ENCODE measurements at regions not wholly inside any gene's neighbourhood (a gene's known extent, or its start where the extent isn't known, plus 50 kb on each side); places are given as distances from the start of the nearest gene placed in this dataset.
A peak's percentile ranks its signal among the peaks of the same experiment; 100 is the strongest.

DNA sequence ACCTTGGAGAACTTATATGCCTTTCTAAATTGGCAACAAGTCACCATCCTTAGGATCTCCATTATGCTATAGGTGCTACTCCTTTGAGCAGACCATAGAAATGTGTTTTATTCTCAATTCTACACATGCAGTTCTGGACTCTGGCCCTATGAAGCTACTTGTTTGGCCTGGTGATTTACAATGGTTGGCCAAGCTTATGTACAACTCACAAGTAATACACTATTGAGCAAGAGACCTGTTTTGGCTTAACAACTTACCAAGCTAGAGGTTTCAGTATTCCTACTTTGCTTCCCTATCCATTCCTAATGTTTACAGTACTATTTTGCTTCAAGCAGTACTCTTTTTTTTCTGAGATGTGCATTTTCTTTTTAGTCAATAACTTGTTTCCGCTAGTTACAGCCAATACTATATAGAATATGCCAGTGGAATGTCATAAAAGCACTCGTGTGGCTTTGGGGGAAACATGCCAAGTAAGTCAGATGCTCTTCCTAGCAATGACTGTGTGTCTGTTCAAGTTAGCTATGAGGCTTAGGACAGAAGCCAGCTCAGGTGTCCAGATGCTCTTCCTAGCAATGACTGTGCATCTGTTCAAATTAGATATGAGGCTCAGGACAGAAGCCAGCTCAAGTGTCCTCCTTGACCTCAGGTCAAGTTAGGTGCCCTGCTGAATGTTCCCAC is 174.9 kb upstream of the SEMA6D start:
- Mint-ChIP-seq H3K9me3 (peaks cover 12% of the 10 kb centered on the region), H3K4me3 (no peak overlapping the region), H3K4me1 (ENCODE audit: low read depth in 2 of 2) (peaks cover 0 to 4% of the 10 kb centered on the region in 2 donors), H3K27ac (no peak overlapping the region), H3K36me3 (no peaks in the 10 kb centered on the region), H3K27me3 (peaks cover 0 to 9% of the 10 kb centered on the region in 2 donors)
- DNase-seq (ENCODE audit: low spot score): no peak
- ATAC-seq: no peak

DNA sequence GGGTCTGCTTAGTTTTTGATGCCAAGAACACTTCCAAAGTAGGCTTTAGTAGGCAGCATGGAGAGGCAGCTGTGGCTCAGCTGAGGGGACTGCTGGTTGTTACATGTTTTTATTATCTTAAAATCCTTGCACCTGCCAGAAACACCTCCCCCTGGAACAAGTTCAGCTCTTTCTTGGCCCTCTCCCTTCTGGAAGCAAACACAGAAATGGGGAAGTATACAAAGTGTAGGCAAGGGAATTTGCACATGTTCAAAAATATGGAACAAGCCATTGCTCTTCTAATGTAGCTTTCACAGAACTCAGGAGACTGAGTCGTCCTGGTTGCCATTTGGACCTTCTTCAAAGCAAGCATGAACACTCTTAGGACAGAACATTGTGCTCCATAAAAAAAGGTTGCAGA is 169.1 kb upstream of the SEMA6D start:
- no peak for ATAC-seq

DNA sequence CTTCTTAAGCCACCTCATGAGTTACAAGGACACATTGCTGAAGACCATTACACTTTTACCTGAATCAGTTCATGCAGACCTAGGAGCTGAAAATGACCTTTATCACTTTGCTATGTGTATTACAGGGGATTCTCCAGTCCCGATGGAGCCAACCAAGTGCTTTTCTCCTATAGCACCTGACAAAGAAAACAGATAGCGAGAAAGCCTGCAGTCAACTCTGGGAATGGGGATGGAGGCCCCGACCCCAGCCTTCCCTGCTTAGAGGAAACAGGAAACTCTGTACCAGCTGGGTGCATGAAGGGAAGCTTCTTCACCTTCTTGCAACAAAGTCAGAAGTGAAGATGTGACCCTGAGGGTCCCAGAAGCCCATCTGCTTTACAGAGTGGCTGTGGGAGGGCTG is 168.3 kb upstream of the SEMA6D start:
- Mint-ChIP-seq H3K4me1 (ENCODE audit: low read depth in 2 of 2) (peaks cover 0 to 8% of the 10 kb centered on the region in 2 donors), H3K36me3 (no peaks in the 10 kb centered on the region), H3K27me3 (no peaks in the 10 kb centered on the region), H3K9me3 (peaks cover 3% of the 10 kb centered on the region), H3K27ac (no peak overlapping the region), H3K4me3 (no peak overlapping the region)
- ATAC-seq (no peak), DNase-seq (ENCODE audit: low spot score) (no peak)

More for the DNA sequence above, 169.1 kb upstream of the SEMA6D start:
- DNase-seq (ENCODE audit: low spot score): no peak
- H3K4me3 Mint-ChIP-seq: no peak overlapping the region
- no peak overlapping the region for H3K27ac Mint-ChIP-seq
- no peaks in the 10 kb centered on the region for H3K36me3 Mint-ChIP-seq
- H3K4me1 Mint-ChIP-seq (ENCODE audit: low read depth in 2 of 2): peaks cover 0 to 8% of the 10 kb centered on the region in 2 donors
- H3K9me3 Mint-ChIP-seq: peaks cover 5% of the 10 kb centered on the region
- H3K27me3 Mint-ChIP-seq: no peaks in the 10 kb centered on the region

DNA sequence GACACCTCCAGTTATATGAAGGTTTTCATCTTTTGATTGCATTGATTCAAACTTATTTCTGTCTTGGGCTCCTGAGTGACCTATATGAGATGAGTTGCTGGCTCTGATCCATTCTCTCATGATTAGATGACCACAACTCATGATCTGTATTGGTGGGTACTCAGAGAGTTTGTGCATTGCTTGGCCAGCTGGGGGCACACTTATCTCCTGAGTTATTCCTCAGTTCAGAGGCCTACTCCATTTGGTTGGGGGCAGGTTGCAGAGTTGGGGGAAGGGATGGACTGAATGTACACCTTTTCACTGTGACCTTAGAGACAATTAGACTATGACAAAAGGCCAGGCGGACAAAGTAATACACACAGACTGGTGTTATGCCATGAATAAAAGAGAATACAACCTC is 166.2 kb upstream of the SEMA6D start:
- Mint-ChIP-seq H3K9me3 (no peaks in the 10 kb centered on the region), H3K27me3 (no peaks in the 10 kb centered on the region), H3K4me1 (ENCODE audit: low read depth in 2 of 2) (peaks cover 0 to 8% of the 10 kb centered on the region in 2 donors), H3K4me3 (no peak overlapping the region), H3K27ac (no peak overlapping the region), H3K36me3 (no peaks in the 10 kb centered on the region)
- ATAC-seq (no peak), DNase-seq (ENCODE audit: low spot score) (no peak)

DNA sequence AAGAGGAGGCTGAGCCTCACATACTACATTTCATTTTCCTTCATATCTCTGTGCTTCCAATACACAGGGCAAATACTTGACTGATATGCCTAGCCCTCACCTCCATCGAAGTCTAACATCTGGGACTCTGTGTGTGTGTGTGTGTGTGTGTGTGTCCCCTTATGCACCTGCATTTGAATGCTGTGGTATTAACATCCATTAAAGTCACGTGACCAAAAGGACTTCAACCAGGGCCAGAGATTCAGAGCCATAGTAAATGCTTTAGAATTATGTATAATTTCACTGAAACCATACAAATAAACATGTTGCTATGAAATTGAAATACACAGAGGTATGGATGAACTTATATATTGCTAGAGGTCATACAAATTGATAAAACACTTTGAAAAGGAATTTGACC is 165.8 kb upstream of the SEMA6D start:
- H3K9me3 Mint-ChIP-seq: no peaks in the 10 kb centered on the region
- no peak overlapping the region for H3K4me3 Mint-ChIP-seq
- H3K4me1 Mint-ChIP-seq (ENCODE audit: low read depth in 2 of 2): peaks cover 0 to 8% of the 10 kb centered on the region in 2 donors
- ATAC-seq: no peak
- H3K27me3 Mint-ChIP-seq: no peaks in the 10 kb centered on the region
- H3K27ac Mint-ChIP-seq: no peak overlapping the region
- no peak for DNase-seq (ENCODE audit: low spot score)
- H3K36me3 Mint-ChIP-seq: no peaks in the 10 kb centered on the region

DNA sequence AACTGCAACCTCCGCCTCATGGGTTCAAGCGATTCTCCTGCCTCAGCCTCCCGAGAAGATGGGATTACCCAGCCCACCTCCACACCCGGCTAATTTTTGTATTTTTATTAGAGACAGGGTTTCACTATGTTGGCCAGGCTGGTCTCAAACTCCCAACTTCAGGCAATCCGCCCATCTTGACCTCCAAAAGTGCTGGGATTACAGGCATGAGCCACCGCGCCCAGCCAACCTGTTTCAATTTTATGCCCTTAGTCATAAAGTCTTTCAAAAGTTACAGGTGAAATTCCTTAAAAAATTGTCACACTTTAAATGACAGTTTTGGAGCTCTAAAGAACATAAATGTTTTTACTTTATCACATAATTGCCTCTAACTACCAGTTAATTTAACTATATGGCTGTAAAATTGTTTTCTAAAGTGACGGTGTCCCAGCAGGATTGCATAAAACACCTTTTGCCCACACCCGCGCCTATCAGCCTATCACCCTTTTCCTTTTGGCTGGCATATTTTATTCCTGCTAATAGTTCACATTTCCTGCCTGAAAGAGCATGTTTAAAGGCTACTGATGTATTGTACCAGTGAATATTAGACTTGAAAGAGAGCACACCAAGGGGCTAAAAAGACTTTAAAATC is 164.2 kb upstream of the SEMA6D start:
- no peak for DNase-seq (ENCODE audit: low spot score)
- Mint-ChIP-seq H3K9me3 (peaks cover under 1% of the 10 kb centered on the region), H3K27me3 (no peaks in the 10 kb centered on the region), H3K27ac (no peak overlapping the region), H3K4me3 (no peak overlapping the region), H3K36me3 (no peaks in the 10 kb centered on the region), H3K4me1 (ENCODE audit: low read depth in 2 of 2) (no peaks in the 10 kb centered on the region)
- no peak for ATAC-seq

DNA sequence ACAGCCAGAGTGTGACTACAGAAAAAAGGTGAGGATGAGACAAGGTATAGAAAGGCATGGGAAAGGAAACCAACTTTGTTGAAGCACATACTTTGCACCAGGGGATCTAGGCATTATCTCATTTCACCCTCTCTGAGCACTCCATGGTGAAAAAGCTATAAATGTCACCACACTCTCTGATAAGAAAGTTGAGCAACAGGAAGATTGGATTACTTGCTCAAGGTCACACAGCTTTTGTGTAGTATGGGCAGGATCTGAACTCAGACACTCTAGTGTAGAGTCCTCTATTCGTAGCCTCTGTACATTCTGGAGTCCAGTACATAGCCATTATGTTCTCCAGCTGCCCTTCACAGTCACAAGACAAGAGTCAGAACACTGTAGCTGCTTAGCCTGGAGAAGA is 163.4 kb upstream of the SEMA6D start:
- peak in 1 of 2 donors; percentile 43 for ATAC-seq
- Mint-ChIP-seq H3K27ac (no peak overlapping the region), H3K4me1 (ENCODE audit: low read depth in 2 of 2) (no peaks in the 10 kb centered on the region), H3K36me3 (peaks cover 6% of the 10 kb centered on the region), H3K27me3 (no peaks in the 10 kb centered on the region), H3K4me3 (no peak overlapping the region), H3K9me3 (peaks cover 6% of the 10 kb centered on the region)
- no peak for DNase-seq (ENCODE audit: low spot score)

DNA sequence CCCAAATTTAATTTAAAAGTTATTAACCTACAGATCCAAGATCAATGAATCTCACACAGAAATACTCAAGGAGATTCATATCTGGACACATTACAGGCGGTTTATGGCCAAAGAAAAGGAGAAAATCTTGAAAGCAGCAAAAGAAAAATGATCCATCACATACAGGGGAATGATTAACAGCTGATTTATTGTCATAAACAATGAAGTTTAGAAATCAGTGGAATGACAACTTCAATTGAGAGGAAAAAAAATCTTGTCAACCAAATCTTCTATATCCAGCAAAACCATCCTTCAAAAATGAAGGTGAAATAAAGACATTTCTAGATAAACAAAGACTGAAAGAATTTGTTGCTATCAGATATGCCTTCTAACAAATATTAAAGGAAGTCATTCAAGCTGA is 156.2 kb upstream of the SEMA6D start:
- peaks cover 7% of the 10 kb centered on the region for H3K36me3 Mint-ChIP-seq
- H3K27me3 Mint-ChIP-seq: peaks cover 0 to 3% of the 10 kb centered on the region in 2 donors
- no peaks in the 10 kb centered on the region for H3K4me1 Mint-ChIP-seq (ENCODE audit: low read depth in 2 of 2)
- H3K9me3 Mint-ChIP-seq: peaks cover 19% of the 10 kb centered on the region
- ATAC-seq (no peak), DNase-seq (ENCODE audit: low spot score) (no peak)
- H3K4me3 Mint-ChIP-seq: no peak overlapping the region
- H3K27ac Mint-ChIP-seq: no peak overlapping the region

DNA sequence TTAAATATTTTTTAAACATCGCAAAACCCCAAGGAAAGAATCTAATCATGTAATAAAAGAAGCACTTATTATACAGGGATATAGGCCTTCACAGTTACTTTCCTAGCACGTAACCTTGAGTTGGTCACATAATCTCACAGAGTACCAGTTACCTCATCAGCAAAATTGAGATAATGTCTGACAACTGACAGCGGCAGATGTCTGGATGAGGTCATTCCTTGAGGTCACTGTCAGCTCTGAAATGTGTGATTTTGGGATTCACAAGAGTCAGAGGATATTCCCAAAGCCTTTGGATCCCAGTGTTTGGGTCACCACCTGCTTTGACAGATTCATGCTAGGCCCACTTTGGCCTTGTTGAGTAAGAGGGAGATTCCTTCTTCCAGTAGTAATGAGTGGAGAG is 151.4 kb upstream of the SEMA6D start:
- no peaks in the 10 kb centered on the region for H3K4me1 Mint-ChIP-seq (ENCODE audit: low read depth in 2 of 2)
- H3K27ac Mint-ChIP-seq: no peak overlapping the region
- DNase-seq (ENCODE audit: low spot score) (no peak), ATAC-seq (no peak)
- no peaks in the 10 kb centered on the region for H3K27me3 Mint-ChIP-seq
- peaks cover 4% of the 10 kb centered on the region for H3K9me3 Mint-ChIP-seq
- peaks cover 4% of the 10 kb centered on the region for H3K36me3 Mint-ChIP-seq
- no peak overlapping the region for H3K4me3 Mint-ChIP-seq

DNA sequence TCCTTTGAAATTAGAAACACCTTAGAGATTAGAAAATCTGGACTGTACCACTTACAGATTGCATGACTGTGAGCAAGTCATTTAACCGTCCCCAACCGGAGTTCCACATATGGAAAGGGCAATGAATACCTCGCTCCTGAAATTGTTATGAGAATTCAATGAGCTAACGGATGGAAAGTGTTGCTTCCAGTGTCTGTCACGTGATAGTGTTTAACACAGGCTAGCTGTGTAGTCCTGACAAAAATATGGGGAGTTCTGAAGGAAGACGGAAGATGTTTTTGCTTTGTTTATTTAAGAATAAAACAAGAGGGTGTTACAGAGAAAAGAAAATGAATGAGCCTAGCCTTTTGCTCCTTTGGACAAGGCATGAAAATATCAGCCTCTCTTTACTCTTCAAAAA is 150.7 kb upstream of the SEMA6D start:
- H3K4me1 Mint-ChIP-seq (ENCODE audit: low read depth in 2 of 2): no peaks in the 10 kb centered on the region
- H3K9me3 Mint-ChIP-seq: peaks cover 4% of the 10 kb centered on the region
- DNase-seq (ENCODE audit: low spot score) (no peak), ATAC-seq (no peak)
- no peak overlapping the region for H3K27ac Mint-ChIP-seq
- H3K36me3 Mint-ChIP-seq: peaks cover 4% of the 10 kb centered on the region
- no peak overlapping the region for H3K4me3 Mint-ChIP-seq
- H3K27me3 Mint-ChIP-seq: no peaks in the 10 kb centered on the region

DNA sequence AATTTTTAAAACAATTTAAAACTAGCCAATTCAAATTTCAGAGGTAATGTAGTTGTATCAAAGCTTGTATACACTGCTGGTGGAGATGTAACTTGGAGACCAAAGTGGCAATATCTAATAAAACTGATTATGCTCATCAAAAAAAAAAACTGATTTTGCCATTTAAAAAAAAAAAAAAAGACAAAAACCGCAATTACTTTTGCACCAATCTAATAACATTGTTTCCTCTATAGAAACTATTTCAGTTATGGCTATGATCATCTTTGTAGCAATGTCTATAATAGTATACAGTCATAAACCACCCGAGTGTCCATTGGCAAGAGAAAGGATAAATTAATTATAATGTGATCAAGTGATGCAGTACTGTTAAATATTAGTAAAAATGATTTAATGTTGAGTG is 149.3 kb upstream of the SEMA6D start:
- H3K9me3 Mint-ChIP-seq: peaks cover 4% of the 10 kb centered on the region
- H3K27ac Mint-ChIP-seq: no peak overlapping the region
- no peak overlapping the region for H3K4me3 Mint-ChIP-seq
- no peaks in the 10 kb centered on the region for H3K27me3 Mint-ChIP-seq
- peaks cover 4% of the 10 kb centered on the region for H3K36me3 Mint-ChIP-seq
- ATAC-seq: no peak
- H3K4me1 Mint-ChIP-seq (ENCODE audit: low read depth in 2 of 2): no peaks in the 10 kb centered on the region
- DNase-seq (ENCODE audit: low spot score): no peak

DNA sequence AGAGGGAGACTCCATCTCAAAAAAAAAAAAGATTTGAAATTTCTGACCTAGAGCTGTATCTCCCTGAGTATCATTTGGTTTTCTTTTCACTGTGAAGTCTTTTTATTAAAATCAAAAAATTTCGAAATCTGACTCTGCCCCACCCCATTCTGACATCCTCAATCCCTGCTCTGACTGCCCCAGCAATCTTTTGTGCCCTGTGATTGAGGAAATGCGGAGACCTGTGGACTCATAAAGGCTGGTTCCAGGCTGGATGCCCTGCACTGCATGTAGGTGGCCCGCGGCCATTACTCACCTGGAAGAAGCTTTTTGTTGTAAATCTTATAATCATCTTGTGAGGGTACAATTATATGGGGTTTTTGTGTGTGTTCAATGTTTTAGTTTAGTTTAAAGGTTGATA is 147.3 kb upstream of the SEMA6D start:
- ATAC-seq: no peak

DNA sequence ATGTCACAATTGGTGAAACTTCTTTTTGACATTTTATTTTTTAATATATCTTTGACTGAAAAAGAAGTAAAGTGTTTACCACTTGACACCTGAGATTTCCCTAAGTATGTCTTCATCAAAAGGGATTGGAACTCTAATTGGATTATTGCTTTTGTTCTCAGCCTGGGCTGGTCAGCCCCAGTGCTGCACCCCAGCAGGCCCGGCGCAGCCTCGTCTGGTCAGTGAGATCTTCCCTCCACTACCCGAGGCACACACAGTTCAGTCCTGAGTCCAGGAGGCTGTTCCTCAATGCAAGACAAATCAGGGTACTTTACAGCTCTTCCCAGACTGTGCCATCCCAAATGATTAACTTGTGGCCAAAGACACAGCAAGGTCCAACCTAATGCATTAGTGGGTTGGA is 146.9 kb upstream of the SEMA6D start:
- H3K27me3 Mint-ChIP-seq: peaks cover 0 to 4% of the 10 kb centered on the region in 2 donors
- no peak overlapping the region for H3K27ac Mint-ChIP-seq
- no peak for ATAC-seq
- H3K36me3 Mint-ChIP-seq: peaks cover 4% of the 10 kb centered on the region
- no peak overlapping the region for H3K4me3 Mint-ChIP-seq
- no peaks in the 10 kb centered on the region for H3K4me1 Mint-ChIP-seq (ENCODE audit: low read depth in 2 of 2)
- no peak for DNase-seq (ENCODE audit: low spot score)
- no peaks in the 10 kb centered on the region for H3K9me3 Mint-ChIP-seq

More for the DNA sequence above, 147.3 kb upstream of the SEMA6D start:
- no peak overlapping the region for H3K4me3 Mint-ChIP-seq
- no peak for DNase-seq (ENCODE audit: low spot score)
- peaks cover 4% of the 10 kb centered on the region for H3K36me3 Mint-ChIP-seq
- H3K4me1 Mint-ChIP-seq (ENCODE audit: low read depth in 2 of 2): no peaks in the 10 kb centered on the region
- H3K27ac Mint-ChIP-seq: no peak overlapping the region
- H3K27me3 Mint-ChIP-seq: peaks cover 0 to 4% of the 10 kb centered on the region in 2 donors
- H3K9me3 Mint-ChIP-seq: no peaks in the 10 kb centered on the region

DNA sequence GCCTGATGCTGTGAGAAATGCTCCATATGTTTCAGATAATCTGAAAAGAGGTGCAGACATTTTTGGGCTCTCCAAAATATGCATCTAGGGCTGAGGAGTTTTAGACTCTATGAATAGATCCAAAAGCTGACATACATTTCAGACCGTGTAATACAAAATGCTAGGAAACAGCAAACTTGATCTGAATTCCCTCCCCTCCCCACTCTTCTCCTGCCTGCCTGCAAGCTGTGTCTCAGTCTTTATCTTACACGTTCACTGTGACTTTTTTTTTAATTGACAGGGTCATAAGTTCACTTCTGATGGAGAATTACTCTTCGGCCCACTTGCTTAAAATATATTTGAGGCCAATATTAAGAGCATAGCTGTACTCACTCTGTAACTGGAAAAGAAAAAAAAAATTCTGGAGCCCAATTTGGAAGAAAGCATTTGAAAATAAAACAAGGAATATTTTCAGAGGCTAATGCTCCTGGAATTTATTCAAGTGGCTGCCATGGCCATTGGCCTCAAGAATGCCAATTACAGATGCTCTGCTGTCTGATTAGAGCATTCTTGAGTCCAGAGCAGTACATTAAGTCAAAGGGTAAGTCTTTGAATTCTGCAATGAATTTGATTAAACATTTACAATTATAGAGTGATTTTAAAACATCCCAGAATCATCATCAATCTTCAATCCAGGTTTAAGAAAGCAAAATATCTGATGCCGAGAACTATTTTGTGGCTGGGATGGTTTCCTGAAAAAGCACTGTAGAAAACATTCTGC is 146.2 kb upstream of the SEMA6D start:
- no peaks in the 10 kb centered on the region for H3K9me3 Mint-ChIP-seq
- peaks cover 0 to 4% of the 10 kb centered on the region in 2 donors for H3K27me3 Mint-ChIP-seq
- no peak overlapping the region for H3K4me3 Mint-ChIP-seq

More for the DNA sequence above, 146.2 kb upstream of the SEMA6D start:
- Mint-ChIP-seq H3K27ac (no peak overlapping the region), H3K36me3 (peaks cover 4% of the 10 kb centered on the region), H3K4me1 (ENCODE audit: low read depth in 2 of 2) (no peaks in the 10 kb centered on the region)
- ATAC-seq (no peak), DNase-seq (ENCODE audit: low spot score) (no peak)
